GM18499 (cell line): ENCODE measurements at regions not wholly inside any gene's neighbourhood (a gene's known extent, or its start where the extent isn't known, plus 50 kb on each side); places are given as distances from the start of the nearest gene placed in this dataset.

Experiments used
- ATAC-seq: cut with Tn5 transposase; IDR thresholded peaks from one replicate; pipeline ENCODE4 v1.9.1; 2021; ENCODE audit warnings: moderate number of reproducible peaks; ENCODE audit not compliant: insufficient read depth, unreplicated experiment

- ATAC-seq: no peak
These were observed 52.0 kb downstream of the MAGEF1 start for GRCh38 chr3:184659797-184660301.

DNA sequence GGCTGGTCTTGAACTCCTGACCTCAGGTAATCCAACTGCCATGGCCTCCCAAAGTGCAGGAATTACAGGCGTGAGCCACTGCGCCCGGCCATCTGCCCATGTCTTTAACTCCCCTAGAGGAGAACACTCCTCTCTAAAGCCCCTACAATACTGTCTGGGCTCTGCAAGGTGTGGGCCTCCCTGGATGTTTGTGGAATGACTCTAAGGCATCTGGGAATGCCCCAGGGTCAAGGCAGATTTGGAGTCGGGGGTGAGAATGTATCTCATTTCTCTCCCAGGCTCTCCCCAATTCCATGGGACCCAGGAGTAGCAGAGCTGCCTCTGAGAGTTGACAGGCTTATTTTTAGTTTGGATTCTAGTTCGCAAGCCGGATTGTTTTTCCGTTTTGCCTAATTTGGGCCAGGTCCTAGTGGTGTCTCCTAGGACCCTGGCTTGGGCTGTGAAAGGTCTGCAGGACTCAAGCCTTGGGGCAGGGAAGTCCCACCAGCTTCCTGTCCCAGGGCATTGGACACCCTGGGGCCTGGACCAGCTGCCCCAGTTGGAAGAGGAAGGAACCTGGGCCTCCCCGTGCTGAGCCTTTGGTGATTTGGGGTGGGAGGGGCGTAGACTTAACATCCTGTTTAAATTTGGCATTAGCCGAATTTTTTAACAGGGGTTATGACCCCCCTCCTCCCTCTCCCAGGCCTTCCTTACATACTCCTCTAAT is 53.5 kb downstream of the MAGEF1 start:
- no peak for ATAC-seq

- peak; percentile 82 for ATAC-seq
These were observed 54.8 kb downstream of the MAGEF1 start for GRCh38 chr3:184656829-184657681.

- ATAC-seq: no peak
These were observed 55.4 kb downstream of the MAGEF1 start for GRCh38 chr3:184656458-184656828.

GRCh38 chr3:184655597-184655996 is 56.3 kb downstream of the MAGEF1 start:
- no peak for ATAC-seq

DNA sequence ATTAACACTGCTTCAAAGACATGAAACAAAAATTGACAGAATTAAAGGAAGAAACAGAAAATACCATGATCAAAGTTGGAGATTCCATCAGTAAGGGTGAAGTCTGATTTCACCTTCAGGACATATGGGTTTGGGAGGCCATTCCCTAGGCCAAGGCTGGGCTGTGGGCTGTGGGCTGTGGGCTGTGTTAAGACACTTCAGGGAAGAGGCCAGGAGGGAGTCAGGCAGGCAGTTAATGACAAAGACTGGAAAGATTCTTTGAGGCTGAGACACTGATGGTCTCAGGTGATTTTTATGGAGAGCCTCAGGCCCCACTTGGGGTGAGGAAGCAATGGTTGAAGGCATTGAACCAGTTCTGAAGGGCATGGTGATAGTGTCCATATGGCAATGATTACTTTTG is 57.5 kb downstream of the MAGEF1 start:
- ATAC-seq: no peak

GRCh38 chr3:184652465-184652864 is 59.4 kb downstream of the MAGEF1 start:
- no peak for ATAC-seq

- no peak for ATAC-seq
These were observed 60.0 kb downstream of the MAGEF1 start for GRCh38 chr3:184651904-184652303.

DNA sequence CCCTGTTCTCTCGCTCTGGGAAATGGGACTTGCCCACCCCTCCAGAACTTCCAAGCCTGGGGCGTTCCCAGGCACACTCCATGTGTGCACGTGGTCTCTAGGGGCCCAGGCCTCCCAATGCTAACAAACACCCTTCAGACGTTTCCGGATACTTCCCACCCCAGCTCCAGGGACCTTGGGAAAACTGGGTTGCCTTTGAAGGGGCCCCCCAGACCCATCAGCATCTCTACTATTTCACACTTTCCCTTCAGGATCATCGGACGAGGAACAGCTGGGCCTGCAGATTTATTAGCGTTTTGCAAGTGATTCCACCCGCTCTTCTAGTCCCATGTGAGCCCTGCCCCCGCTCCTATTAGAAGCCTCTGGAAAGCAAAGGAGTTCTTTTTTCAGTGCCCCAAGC is 63.2 kb downstream of the MAGEF1 start:
- ATAC-seq: no peak

- no peak for ATAC-seq
These were observed 64.4 kb downstream of the MAGEF1 start for GRCh38 chr3:184647405-184647936.

DNA sequence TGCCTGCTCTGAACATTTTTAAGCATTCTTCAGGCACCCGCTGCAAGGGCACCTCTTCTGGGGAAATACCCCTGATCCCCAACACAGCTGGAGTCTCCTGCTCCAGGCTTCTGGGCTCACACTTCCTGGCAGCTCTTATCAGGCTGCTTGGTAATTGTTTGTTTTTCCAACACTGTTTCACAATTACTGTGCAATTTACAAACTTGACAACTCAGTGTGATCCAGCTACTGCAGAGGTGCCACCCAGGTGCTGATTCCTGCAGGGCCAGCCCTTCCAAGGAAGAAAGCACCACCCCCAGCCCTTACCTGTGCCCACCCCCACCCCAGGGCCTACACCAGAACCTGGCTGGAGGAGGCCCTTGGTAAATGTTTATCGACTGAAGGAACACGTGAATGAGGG is 66.5 kb downstream of the MAGEF1 start:
- ATAC-seq: no peak

DNA sequence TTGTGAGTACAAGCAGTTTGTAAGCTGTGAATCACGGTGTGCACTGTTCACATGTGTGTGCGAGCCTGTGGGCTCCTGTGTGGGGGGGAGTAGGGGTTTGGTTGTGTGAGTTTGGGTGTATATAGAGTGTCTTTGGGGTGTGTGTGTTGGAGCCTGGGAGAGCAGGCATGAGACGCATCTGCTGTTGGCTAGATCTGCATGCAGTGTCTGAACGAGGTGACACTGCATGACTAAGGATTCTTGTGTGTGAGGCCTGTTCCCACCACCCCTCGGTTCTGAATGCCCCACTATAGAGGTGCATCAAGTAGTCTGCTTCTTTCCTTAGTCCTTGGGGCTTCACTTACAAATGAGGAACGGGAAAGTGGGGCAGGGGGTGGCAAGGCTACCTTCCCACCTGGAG is 68.4 kb downstream of the MAGEF1 start:
- ATAC-seq: no peak

DNA sequence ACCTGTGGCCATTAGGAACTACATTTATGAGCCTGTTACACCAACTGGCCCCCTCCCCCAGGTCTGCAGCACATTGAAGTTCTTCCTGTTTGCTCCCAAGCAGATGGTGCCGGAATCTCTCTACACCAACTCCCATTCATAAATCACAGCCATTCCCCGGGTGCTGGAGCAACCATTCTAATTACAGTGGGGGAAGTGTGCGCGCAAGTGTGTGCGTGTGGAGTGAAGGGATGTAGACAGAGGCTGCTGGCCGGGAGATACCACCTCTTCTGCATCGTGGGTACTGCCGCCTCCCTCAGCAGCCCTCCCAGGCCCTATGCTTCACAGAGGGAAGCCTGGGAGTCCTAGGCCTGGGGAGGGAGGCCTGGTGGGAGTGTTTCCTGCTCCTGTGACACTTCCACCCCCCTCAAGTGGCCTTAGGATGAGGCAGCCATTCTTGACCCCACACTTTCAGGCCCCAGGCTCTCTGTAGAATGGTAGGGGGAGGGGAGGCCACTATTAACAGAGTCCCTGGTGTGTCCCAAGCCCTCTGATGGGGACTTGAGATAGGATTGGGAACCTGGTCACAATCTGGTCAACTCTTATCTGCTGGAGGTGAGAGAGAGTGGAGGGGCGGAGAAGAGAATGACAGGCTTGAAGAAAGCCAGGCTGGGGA is 69.1 kb downstream of the MAGEF1 start:
- no peak for ATAC-seq

DNA sequence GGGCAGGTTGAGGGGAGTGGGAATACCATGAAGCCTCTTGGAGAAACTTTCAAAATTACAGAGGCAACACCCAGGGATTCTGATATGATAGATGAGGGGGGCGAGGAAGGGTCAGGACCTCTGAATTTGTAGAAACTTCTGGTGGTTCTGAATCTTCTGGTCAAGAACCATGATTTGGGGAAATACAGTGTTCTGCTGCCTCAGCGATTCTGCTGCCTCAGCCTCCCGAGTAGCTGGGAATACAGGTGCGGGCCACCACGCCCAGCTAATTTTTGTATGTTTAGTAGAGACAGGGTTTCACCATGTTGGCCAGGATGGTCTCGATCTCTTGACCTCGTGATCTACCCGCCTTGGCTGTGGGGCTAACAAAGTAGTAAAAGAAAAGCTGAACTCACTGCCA is 70.4 kb downstream of the MAGEF1 start:
- ATAC-seq: no peak

- no peak for ATAC-seq
These were observed 72.5 kb downstream of the MAGEF1 start for GRCh38 chr3:184639351-184639750.

- no peak for ATAC-seq
These were observed 74.2 kb downstream of the MAGEF1 start for GRCh38 chr3:184637705-184638104.

DNA sequence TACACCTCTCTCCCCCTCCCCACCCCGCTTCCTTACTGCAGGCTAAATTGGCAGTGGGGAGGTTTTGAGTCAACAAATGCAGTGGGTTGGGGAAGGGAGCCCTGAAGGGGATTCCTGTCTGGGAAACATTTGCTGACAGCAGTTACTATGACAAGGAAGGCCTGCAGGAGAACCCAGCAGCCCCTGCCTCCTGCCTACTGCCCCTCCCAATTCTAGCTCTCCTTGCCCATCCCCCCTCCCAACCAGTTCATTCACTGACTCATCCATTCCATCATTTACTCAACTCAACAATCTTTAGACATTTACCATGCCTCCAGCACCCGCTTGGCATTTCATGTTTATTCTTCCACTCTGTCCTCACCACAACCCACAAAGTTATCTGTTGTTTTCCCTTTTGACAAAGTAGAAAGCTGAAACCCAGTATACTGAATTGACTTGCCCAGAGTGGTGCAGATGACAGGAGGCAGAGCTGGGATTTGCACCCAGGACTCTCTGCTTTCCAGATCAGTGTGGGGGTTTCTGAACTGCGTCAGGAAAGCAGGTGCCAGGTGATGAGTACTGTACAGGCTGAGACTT is 75.0 kb downstream of the MAGEF1 start:
- no peak for ATAC-seq

- no peak for ATAC-seq
These were observed 74.2 kb downstream of the EPHB3 start for GRCh38 chr3:184635774-184636173.

DNA sequence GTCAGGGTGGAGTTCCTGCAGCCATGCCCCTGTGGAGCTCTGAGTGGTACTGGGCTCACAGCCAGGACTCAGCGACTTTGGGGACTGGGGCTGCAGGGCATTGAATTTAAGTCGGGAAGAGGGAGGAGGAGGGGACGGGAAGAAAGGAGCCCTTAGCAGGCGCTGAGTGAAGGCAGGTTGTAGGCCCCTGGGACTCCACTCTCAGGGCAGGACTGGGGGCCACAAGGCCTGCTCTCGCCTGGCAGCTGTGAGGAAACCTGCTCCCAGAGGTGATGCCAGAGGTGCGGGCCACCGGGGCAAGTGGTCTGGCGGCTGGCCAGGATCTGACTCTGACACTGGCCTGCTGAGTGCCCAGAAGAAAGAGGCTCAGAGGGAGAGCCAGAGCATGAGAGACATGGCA is 73.5 kb downstream of the EPHB3 start:
- no peak for ATAC-seq

- no peak for ATAC-seq
These were observed 71.6 kb downstream of the EPHB3 start for GRCh38 chr3:184633237-184633579.
